ENCODE measurements at regions not wholly inside any gene's neighbourhood (a gene's known extent, or its start where the extent isn't known, plus 50 kb on each side); places are given as distances from the start of the nearest gene placed in this dataset.

GRCh38 chr6:12223383-12223782 is 66.8 kb upstream of the EDN1 start:
- Histone ChIP-seq H3K4me1 (ENCODE audit: control insufficient read depth in 1 of 2, insufficient read depth in 2 of 2, low read depth in 1 of 2, low read length in 1 of 2) (no peaks in the 10 kb centered on the region), H3K27me3 (ENCODE audit: insufficient read depth) (no peaks in the 10 kb centered on the region), H4K20me1 (ENCODE audit: insufficient read depth) (no peaks in the 10 kb centered on the region), H3K79me2 (ENCODE audit: insufficient read depth) (no peaks in the 10 kb centered on the region), H3K9me3 (no peaks in the 10 kb centered on the region), H3K27ac (ENCODE audit: low read depth in 2 of 2, low read length in 1 of 2) (no peak overlapping the region), H3K4me3 (ENCODE audit: low read depth in 2 of 2, low read length in 1 of 2) (no peak overlapping the region), H3K9ac (no peak overlapping the region), H3K36me3 (replicated peaks in 1 of 2; ENCODE audit: control insufficient read depth in 1 of 2, insufficient read depth in 2 of 2, low read length in 1 of 2) (no peaks in the 10 kb centered on the region), H3F3A (replicated peaks; ENCODE audit: insufficient read depth) (no peaks in the 10 kb centered on the region), H3K4me2 (no peak overlapping the region), H3K9me2 (no peaks in the 10 kb centered on the region), H2AFZ (ENCODE audit: low read depth) (no peak overlapping the region)
- no peak for TF ChIP-seq RFX5 (IDR thresholded peaks at IDR 0.05; ENCODE audit: low read length)
- TF ChIP-seq JUND (IDR thresholded peaks at IDR 0.05), result no peak
- no peak for TF ChIP-seq MEF2A (IDR thresholded peaks at IDR 0.05; ENCODE audit: borderline replicate concordance, low read depth)
- no peak for TF ChIP-seq EP300 (IDR thresholded peaks at IDR 0.05; ENCODE audit: borderline replicate concordance in 1 of 2, low read depth in 1 of 2, low read length in 1 of 2)
- TF ChIP-seq RAD21 (IDR thresholded peaks at IDR 0.05; ENCODE audit: low read length), result no peak
- TF ChIP-seq TCF12 (IDR thresholded peaks at IDR 0.05), result no peak
- TF ChIP-seq FOXJ3 (CRISPR knock-in tag; IDR thresholded peaks at IDR 0.05), result no peak
- TF ChIP-seq REST (IDR thresholded peaks at IDR 0.05; ENCODE audit: low read depth, low read length), result no peak
- TF ChIP-seq FOXM1 (IDR thresholded peaks at IDR 0.05; ENCODE audit: low read depth), result no peak
- TF ChIP-seq GABPA (IDR thresholded peaks at IDR 0.05; ENCODE audit: low read depth), result no peak
- no peak for TF ChIP-seq MAX (IDR thresholded peaks at IDR 0.05; ENCODE audit: low read depth)
- no peak for TF ChIP-seq RCOR1 (IDR thresholded peaks at IDR 0.05; ENCODE audit: low read length)
- TF ChIP-seq TEAD4 (IDR thresholded peaks at IDR 0.05; ENCODE audit: borderline replicate concordance, insufficient read depth), result no peak
- no peak for TF ChIP-seq GATA2 (CRISPR knock-in tag; IDR thresholded peaks at IDR 0.05)
- TF ChIP-seq RXRA (IDR thresholded peaks at IDR 0.05; ENCODE audit: borderline replicate concordance, low read depth), result no peak
- no peak for TF ChIP-seq MXI1 (IDR thresholded peaks at IDR 0.05; ENCODE audit: low read depth, low read length)
- TF ChIP-seq USF2 (IDR thresholded peaks at IDR 0.05; ENCODE audit: borderline replicate concordance, low read depth, low read length), result no peak
- no peak for TF ChIP-seq ELF1 (IDR thresholded peaks at IDR 0.05)
- TF ChIP-seq NRF1 (IDR thresholded peaks at IDR 0.05; ENCODE audit: low read depth, low read length), result no peak
- WGBS (ENCODE audit: low lambda C conversion rate), result 91% methylated on average over 5 of the region's 5 CpGs
- POLR2A ChIA-PET, result no interaction called here
- CTCF ChIA-PET, result interaction anchor here (0.7 kb wide), 2 partner anchors 11 to 37 kb away, joined by 3 to 4 read pairs; no protein-coding TSS in a partner anchor
- DNase-seq, result no peak

Measured in SK-N-SH (cell line).